A549 (cell line): ENCODE measurements at regions not wholly inside any gene's neighbourhood (a gene's known extent, or its start where the extent isn't known, plus 50 kb on each side); places are given as distances from the start of the nearest gene placed in this dataset.
A peak's percentile ranks its signal among the peaks of the same experiment; 100 is the strongest.
"Not testable (repeated sequence)": the region's sequence is repeated elsewhere in the genome, so short reads cannot be mapped to it uniquely, and the experiment has no call there.

Source experiments
- CBX8 ChIP-seq: fragments of 200-600 bp; sonication (generic); IDR thresholded peaks from 2 replicates; pipeline ENCODE4 v1.6.1; 2016
- CEBPB ChIP-seq, 2 experiments: fragments of >200 bp in 1 of 2; sonication (Bioruptor Twin) in 1 of 2; formaldehyde crosslinking in 1 of 2; IDR thresholded peaks; 2 replicates each; pipeline ENCODE4 v1.6.1; 2012 to 2016
- CHD4 ChIP-seq: fragments of 200-600 bp; sonication (generic); IDR thresholded peaks from 2 replicates; pipeline ENCODE4 v1.6.1; 2016; ENCODE audit warnings: antibody characterized with exemption, mild to moderate bottlenecking, borderline replicate concordance
- CTCF ChIP-seq: fragments of >200 bp; sonication (Bioruptor Twin); formaldehyde crosslinking; IDR thresholded peaks from 3 replicates; pipeline ENCODE4 v1.5.1; 2016
- EP300 ChIP-seq, 2 experiments: fragments of >200 bp; sonication (Bioruptor Twin); formaldehyde crosslinking; IDR thresholded peaks; 2 replicates in 1 of 2; 3 replicates in 1 of 2; pipeline ENCODE4 v1.6.1; 2016 to 2017
- ESRRA ChIP-seq: fragments of 150-350 bp; IDR thresholded peaks from 2 replicates; pipeline ENCODE4 v1.6.1; 2014; ENCODE audit warnings: mild to moderate bottlenecking, low read length, borderline replicate concordance
- HDAC2 ChIP-seq: fragments of 200-600 bp; sonication (generic); IDR thresholded peaks from 2 replicates; pipeline ENCODE4 v1.6.1; 2016
- HOXA7 ChIP-seq: fragments of 250-450 bp; sonication (Bioruptor Pico); IDR thresholded peaks from 2 replicates; pipeline ENCODE4 v1.5.0; 2020; ENCODE audit warnings: mild to moderate bottlenecking, moderate library complexity
- JUN ChIP-seq, 2 experiments: fragments of >200 bp; sonication (Bioruptor Twin); formaldehyde crosslinking; IDR thresholded peaks; 2 replicates in 1 of 2; 3 replicates in 1 of 2; pipeline ENCODE4 v1.6.1; 2016 to 2017
- KDM5A ChIP-seq: fragments of 200-600 bp; sonication (generic); IDR thresholded peaks from 2 replicates; pipeline ENCODE4 v1.6.1; 2016; ENCODE audit warnings: antibody characterized with exemption, mild to moderate bottlenecking
- MAFK ChIP-seq: fragments of 450-650 bp; IDR thresholded peaks from 2 replicates; pipeline ENCODE4 v1.6.1; 2014; ENCODE audit not compliant: partially characterized antibody
- POLR2A ChIP-seq: IDR thresholded peaks from 2 replicates; pipeline ENCODE4 v1.6.1; 2012; ENCODE audit warnings: mild to moderate bottlenecking, low read length
- RFX5 ChIP-seq: fragments of 450-650 bp; IDR thresholded peaks from 2 replicates; pipeline ENCODE4 v1.7.1; 2014; ENCODE audit warnings: antibody characterized with exemption, mild to moderate bottlenecking, moderate library complexity
- ZC3H11A ChIP-seq: fragments of 450-650 bp; IDR thresholded peaks from 2 replicates; pipeline ENCODE4 v1.6.1; 2014; ENCODE audit warnings: antibody characterized with exemption, mild to moderate bottlenecking

GRCh38 chr17:16865077-16865613 is 106.8 kb downstream of the TNFRSF13B start:
- TF ChIP-seq CTCF; EP300 (IDR thresholded peaks at IDR 0.05); RFX5; ZC3H11A; KDM5A; MAFK; POLR2A; HDAC2; CBX8; CHD4; ESRRA; CEBPB (IDR thresholded peaks at IDR 0.05); HOXA7: not testable (repeated sequence)
- TF ChIP-seq JUN (IDR thresholded peaks at IDR 0.05), result 0 out of 5 replicates have a peak, but pooled peaks of 1 of the 2 experiments have one; percentile 32
